HepG2 (cell line): ENCODE measurements at regions not wholly inside any gene's neighbourhood (a gene's known extent, or its start where the extent isn't known, plus 50 kb on each side); places are given as distances from the start of the nearest gene placed in this dataset.
A peak's percentile ranks its signal among the peaks of the same experiment; 100 is the strongest.

Experiments
- ATAC-seq: fragments of 200-7000 bp; cut with Tn5 transposase; 3 replicates; pipeline ENCODE4 v1.9.1; 2020; ENCODE audit warnings: mild to moderate bottlenecking, moderate library complexity
- BruUV-seq: library from RNA; stranded (reverse); fragments of 400-500 nt; replicated peaks from 2 replicates; lab custom pipeline; 2021; lab: Mats Ljungman, UMichigan
- CTCF ChIA-PET: fragments of 300-600 bp; formaldehyde crosslinking; extraction: SDS; loops from one replicate; lab custom pipeline; 2021; ENCODE audit warnings: low total read pairs, inconsistent platforms, low intra/inter-chr PET ratio; lab: Yijun Ruan, JAX
- POLR2A ChIA-PET: fragments of 350-600 bp; sonication (Branson Sonifier 250); formaldehyde crosslinking; loops from one replicate; lab custom pipeline; 2020; ENCODE audit warnings: antibody characterized with exemption, inconsistent platforms; lab: Yijun Ruan, JAX
- DNase-seq: peaks from one replicate; pipeline ENCODE4 v3.0.0-alpha.2; 2015; ENCODE audit warnings: low spot score
- FAIRE-seq: peaks from 3 replicates; lab custom pipeline; 2011; peaks lifted over from hg19 to GRCh38; lab: Jason Lieb, UNC
- H2AFZ ChIP-seq: one replicate; pipeline ENCODE4 v1.6.1; 2011; ENCODE audit warnings: low read length, inconsistent platforms
- H3K27ac ChIP-seq: fragments of 300-600 bp; 3 replicates; pipeline ENCODE4 v1.8.0; 2011; ENCODE audit warnings: mixed run types, mild to moderate bottlenecking, mixed read lengths, low read length, inconsistent platforms; ENCODE audit not compliant: insufficient read depth; ENCODE audit errors: extremely low read length
- H3K27me3 ChIP-seq, 2 experiments: fragments of 200-600 bp in 1 of 2; 2 replicates in 1 of 2; 3 replicates in 1 of 2; pipeline versions ENCODE4 v1.6.0 to v1.8.0; 2011; ENCODE audit warnings: low read length in 2 of 2, mild to moderate bottlenecking in 2 of 2, moderate library complexity in 2 of 2, inconsistent platforms in 1 of 2; ENCODE audit not compliant: insufficient read depth in 2 of 2, control insufficient read depth in 1 of 2
- H3K36me3 ChIP-seq, 2 experiments: fragments of 200-600 bp in 1 of 2; replicated peaks in 1 of 2; 2 replicates in 1 of 2; 3 replicates in 1 of 2; pipeline versions ENCODE4 v1.5.1 to v1.8.0; 2011; ENCODE audit warnings: low read length in 2 of 2, inconsistent platforms in 1 of 2; ENCODE audit not compliant: insufficient read depth in 2 of 2, control insufficient read depth in 1 of 2
- H3K4me1 ChIP-seq: 2 replicates; pipeline ENCODE4 v1.5.1; 2012; ENCODE audit warnings: low read length, inconsistent platforms; ENCODE audit not compliant: insufficient read depth
- H3K4me2 ChIP-seq: 2 replicates; pipeline ENCODE4 v1.6.0; 2011; ENCODE audit warnings: low read depth, low read length, inconsistent platforms
- H3K4me3 ChIP-seq, 3 experiments: fragments of 200-600 bp in 1 of 3; sonication (generic), shearing (Covaris generic) in 1 of 3; replicated peaks in 1 of 3; 2 replicates each; pipeline ENCODE4 v1.5.1; 2011 to 2016; ENCODE audit warnings: low read length in 3 of 3, inconsistent platforms in 2 of 3, low read depth in 2 of 3, mild to moderate bottlenecking in 2 of 3, control low read depth in 1 of 3, mixed read lengths in 1 of 3; ENCODE audit not compliant: insufficient read depth in 1 of 3
- H3K79me2 ChIP-seq: one replicate; pipeline ENCODE4 v1.6.1; 2011; ENCODE audit warnings: low read length, inconsistent platforms; ENCODE audit not compliant: insufficient read depth
- H3K9ac ChIP-seq: 2 replicates; pipeline ENCODE4 v1.6.0; 2011; ENCODE audit warnings: mild to moderate bottlenecking, low read depth, low read length, inconsistent platforms; ENCODE audit not compliant: insufficient read depth
- H3K9me3 ChIP-seq: 2 replicates; pipeline ENCODE4 v1.5.1; 2012; ENCODE audit warnings: mild to moderate bottlenecking, low read length
- H4K20me1 ChIP-seq: 2 replicates; pipeline ENCODE4 v1.6.0; 2011; ENCODE audit warnings: inconsistent platforms, mild to moderate bottlenecking, low read length, moderate library complexity; ENCODE audit not compliant: insufficient read depth
- CHCHD3 ChIP-seq: sonication (generic); formaldehyde crosslinking; IDR thresholded peaks from 2 replicates; pipeline ENCODE4 v1.8.0; 2022; ENCODE audit warnings: mild to moderate bottlenecking, missing genetic modification reagents, moderate library complexity
- DNMT1 ChIP-seq: sonication (generic); formaldehyde crosslinking; IDR thresholded peaks from 2 replicates; pipeline ENCODE4 v1.5.1; 2020; ENCODE audit warnings: mild to moderate bottlenecking, missing genetic modification reagents
- FIP1L1 ChIP-seq: fragments of 200-400 bp; formaldehyde crosslinking; IDR thresholded peaks from 2 replicates; pipeline ENCODE4 v1.6.1; 2018; ENCODE audit warnings: low read depth, mild to moderate bottlenecking, low read length, moderate library complexity, borderline replicate concordance; ENCODE audit not compliant: insufficient read depth
- MAFK ChIP-seq, 2 experiments: IDR thresholded peaks in 1 of 2; conservative IDR thresholded peaks in 1 of 2; 2 replicates each; pipeline ENCODE4 v1.6.1; 2011; ENCODE audit warnings: improper control_type of control experiment in 2 of 2, low read length in 2 of 2
- POLR2A ChIP-seq, 2 experiments: IDR thresholded peaks; 2 replicates each; pipeline ENCODE4 v1.6.1; 2011; ENCODE audit warnings: low read depth in 2 of 2, low read length in 2 of 2, mild to moderate bottlenecking in 1 of 2, moderate library complexity in 1 of 2; ENCODE audit not compliant: insufficient read depth in 1 of 2
- SOX13 ChIP-seq, 3 experiments: fragments of 450-650 bp in 1 of 3; sonication (generic) in 1 of 3; formaldehyde crosslinking in 1 of 3; IDR thresholded peaks in 2 of 3; conservative IDR thresholded peaks in 1 of 3; 2 replicates each; pipeline versions ENCODE4 v1.5.0 to v1.6.1; 2016 to 2020; ENCODE audit warnings: antibody characterized with exemption in 1 of 3, mild to moderate bottlenecking in 1 of 3, missing compliant biosample characterization in 1 of 3, missing genetic modification reagents in 1 of 3, moderate library complexity in 1 of 3
- TRIM24 ChIP-seq: sonication (generic); formaldehyde crosslinking; IDR thresholded peaks from 2 replicates; pipeline ENCODE4 v1.8.0; 2022; ENCODE audit warnings: mild to moderate bottlenecking, missing genetic modification reagents
- WIZ ChIP-seq: sonication (generic); formaldehyde crosslinking; IDR thresholded peaks from 2 replicates; pipeline ENCODE4 v1.5.1; 2020; ENCODE audit warnings: mild to moderate bottlenecking, missing genetic modification reagents
- ZNF484 ChIP-seq: sonication (generic); formaldehyde crosslinking; IDR thresholded peaks from 2 replicates; pipeline ENCODE4 v1.5.1; 2020; ENCODE audit warnings: mild to moderate bottlenecking, low read depth, missing genetic modification reagents, borderline replicate concordance
- ZNF674 ChIP-seq: sonication (generic); formaldehyde crosslinking; IDR thresholded peaks from 2 replicates; pipeline ENCODE4 v1.5.0; 2020; ENCODE audit warnings: low read depth, mild to moderate bottlenecking, missing genetic modification reagents
- ZSCAN25 ChIP-seq: sonication (generic); formaldehyde crosslinking; IDR thresholded peaks from 2 replicates; pipeline ENCODE4 v1.8.0; 2022; ENCODE audit warnings: mild to moderate bottlenecking, missing genetic modification reagents
- ZSCAN9 ChIP-seq: IDR thresholded peaks from 2 replicates; pipeline ENCODE4 v1.6.1; 2016; ENCODE audit warnings: borderline replicate concordance
- WGBS: methylation state at CpG from one replicate; pipeline ENCODE4 v1.1.6; 2017; ENCODE audit warnings: low lambda C conversion rate; 5-methylcytosine and 5-hydroxymethylcytosine counted together
- in situ Hi-C: cut with HindIII; loops from 2 replicates; pipeline ENCODE4 v1.10.0; 2017; ENCODE audit warnings: low pct_unique_long_range_greater_than_20kb; ENCODE audit not compliant: extremely low pct_ligation_motif_present
- intact Hi-C: fragments of 100-400 bp; cut with micrococcal nuclease; formaldehyde crosslinking; loops from one replicate; pipeline ENCODE4 v1.10.0; 2022; ENCODE audit not compliant: unreplicated experiment
- TF ChIP-seq, protein P1 (sequence below): sonication (generic); formaldehyde crosslinking; IDR thresholded peaks from 2 replicates; pipeline ENCODE4 v1.8.1; 2023; ENCODE audit warnings: mild to moderate bottlenecking, moderate library complexity, missing genetic modification reagents
- TF ChIP-seq, protein P2 (sequence below): sonication (generic); formaldehyde crosslinking; IDR thresholded peaks from 2 replicates; pipeline ENCODE4 v1.4.0; 2020; ENCODE audit warnings: missing genetic modification reagents
- TF ChIP-seq, protein P3 (sequence below): sonication (generic); formaldehyde crosslinking; IDR thresholded peaks from 2 replicates; pipeline ENCODE4 v1.4.0; 2020; ENCODE audit warnings: missing genetic modification reagents

- in situ Hi-C loops (no loop called here), intact Hi-C loops (no loop called here)
- Histone ChIP-seq H4K20me1 (no peaks in the 10 kb centered on the region), H3K4me3 (no peak overlapping the region), H3K4me1 (no peaks in the 10 kb centered on the region), H3K4me2 (no peak overlapping the region), H3K27me3 (no peaks in the 10 kb centered on the region), H3K79me2 (no peaks in the 10 kb centered on the region), H3K36me3 (no peaks in the 10 kb centered on the region), H3K9ac (no peak overlapping the region), H2AFZ (no peak overlapping the region), H3K9me3 (peaks cover 14% of the 10 kb centered on the region), H3K27ac (no peak overlapping the region)
- ATAC-seq (no peak), DNase-seq (no peak)
- BruUV-seq, result no TSS peak
- 6% methylated on average over 2 of the region's 2 CpGs for WGBS
- POLR2A ChIA-PET, result no interaction called here
- CTCF ChIA-PET, result no interaction called here
- TF ChIP-seq WIZ (CRISPR knock-in tag) (no peak), MAFK (conservative IDR thresholded peaks at IDR 0.05 in 1 of 2, IDR thresholded peaks at IDR 0.05 in 1 of 2; ENCODE audit: low read length in 2 of 2) (peak in 1 of 2 experiments; percentile 21; a peak in 1 of 4 replicates)
- TF ChIP-seq, all 625 proteins: peak for 1
- FAIRE-seq, result no peak
These were observed 612.6 kb upstream of the USP15 start for GRCh38 chr12:61647566-61647965.

DNA sequence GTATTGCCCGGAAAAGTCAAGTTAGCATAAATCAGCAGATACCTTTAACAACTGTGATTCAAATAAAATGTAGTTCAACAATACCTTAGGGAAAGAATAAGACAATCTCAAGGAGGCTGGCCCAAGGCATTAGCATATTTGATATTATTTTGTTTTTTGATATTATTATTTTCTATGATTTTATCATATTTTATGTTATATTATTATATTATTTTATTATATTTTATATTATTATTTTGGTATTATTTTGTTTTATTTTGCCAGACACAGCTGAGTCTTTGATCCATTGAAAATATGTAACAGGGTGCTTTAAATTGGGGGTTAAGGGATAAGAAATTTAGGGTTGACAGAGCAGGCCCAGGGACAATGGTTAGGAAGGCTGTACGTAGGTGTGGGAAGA lies 607.9 kb upstream of the USP15 start:
- CTCF ChIA-PET, result no interaction called here
- TF ChIP-seq ZNF484 (CRISPR knock-in tag) (no peak), FIP1L1 (no peak), POLR2A (IDR thresholded peaks at IDR 0.05; ENCODE audit: insufficient read depth in 1 of 2, low read depth in 2 of 2, low read length in 2 of 2) (no peak), CHCHD3 (CRISPR knock-in tag) (no peak), SOX13 (IDR thresholded peaks at IDR 0.05) (no peak), SOX13 (CRISPR knock-in tag; conservative IDR thresholded peaks at IDR 0.05 in 1 of 2, IDR thresholded peaks at IDR 0.05 in 1 of 2) (no peak), ZNF674 (CRISPR knock-in tag) (no peak), ZSCAN9 (CRISPR knock-in tag) (no peak), ZSCAN25 (CRISPR knock-in tag) (no peak), DNMT1 (CRISPR knock-in tag) (no peak), TRIM24 (no peak)
- TF ChIP-seq, protein P1, sequence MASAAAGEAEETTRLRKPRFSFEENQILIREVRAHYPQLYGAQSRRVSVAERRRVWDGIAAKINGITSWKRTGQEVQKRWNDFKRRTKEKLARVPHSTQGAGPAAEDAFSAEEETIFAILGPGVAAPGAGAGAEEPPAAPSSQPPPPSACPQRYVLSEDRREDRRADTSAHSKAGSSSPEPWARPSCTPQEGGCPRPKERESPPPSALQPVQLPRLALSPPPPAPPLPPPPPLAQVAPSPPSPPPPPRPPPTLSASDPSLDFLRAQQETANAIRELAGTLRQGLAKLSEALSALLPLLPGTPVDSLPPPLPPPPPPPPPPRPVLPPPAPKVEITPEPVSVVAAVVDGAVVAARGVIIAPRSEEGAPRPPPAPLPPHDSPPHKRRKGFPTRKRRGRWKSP, result no peak
- TF ChIP-seq, protein P2, sequence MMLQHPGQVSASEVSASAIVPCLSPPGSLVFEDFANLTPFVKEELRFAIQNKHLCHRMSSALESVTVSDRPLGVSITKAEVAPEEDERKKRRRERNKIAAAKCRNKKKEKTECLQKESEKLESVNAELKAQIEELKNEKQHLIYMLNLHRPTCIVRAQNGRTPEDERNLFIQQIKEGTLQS (CRISPR knock-in tag), result no peak
- TF ChIP-seq, protein P3, sequence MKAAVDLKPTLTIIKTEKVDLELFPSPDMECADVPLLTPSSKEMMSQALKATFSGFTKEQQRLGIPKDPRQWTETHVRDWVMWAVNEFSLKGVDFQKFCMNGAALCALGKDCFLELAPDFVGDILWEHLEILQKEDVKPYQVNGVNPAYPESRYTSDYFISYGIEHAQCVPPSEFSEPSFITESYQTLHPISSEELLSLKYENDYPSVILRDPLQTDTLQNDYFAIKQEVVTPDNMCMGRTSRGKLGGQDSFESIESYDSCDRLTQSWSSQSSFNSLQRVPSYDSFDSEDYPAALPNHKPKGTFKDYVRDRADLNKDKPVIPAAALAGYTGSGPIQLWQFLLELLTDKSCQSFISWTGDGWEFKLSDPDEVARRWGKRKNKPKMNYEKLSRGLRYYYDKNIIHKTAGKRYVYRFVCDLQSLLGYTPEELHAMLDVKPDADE (CRISPR knock-in tag), result no peak

More for the DNA sequence above, 607.9 kb upstream of the USP15 start:
- Histone ChIP-seq H3K4me2 (no peak overlapping the region), H3K4me3 (no peak overlapping the region), H2AFZ (no peak overlapping the region), H3K79me2 (no peaks in the 10 kb centered on the region), H3K27me3 (no peaks in the 10 kb centered on the region), H3K9me3 (peaks cover 4% of the 10 kb centered on the region), H4K20me1 (no peaks in the 10 kb centered on the region), H3K27ac (no peak overlapping the region), H3K9ac (no peak overlapping the region), H3K36me3 (no peaks in the 10 kb centered on the region), H3K4me1 (no peaks in the 10 kb centered on the region)
- POLR2A ChIA-PET, result no interaction called here
- BruUV-seq, result no TSS peak
- ATAC-seq (no peak), DNase-seq (no peak), FAIRE-seq (no peak)
- WGBS, result 50% methylated on average over 2 of the region's 2 CpGs
- in situ Hi-C loops, result no loop called here
- intact Hi-C loops, result no loop called here
